NCI-H128 (cell line): ENCODE measurements at regions not wholly inside any gene's neighbourhood (a gene's known extent, or its start where the extent isn't known, plus 50 kb on each side); places are given as distances from the start of the nearest gene placed in this dataset.
A peak's percentile ranks its signal among the peaks of the same experiment; 100 is the strongest.
"Not testable (repeated sequence)": the region's sequence is repeated elsewhere in the genome, so short reads cannot be mapped to it uniquely, and the experiment has no call there.

ENCODE experiments used
- DNase-seq: peaks from one replicate; lab custom pipeline; 2025; ENCODE audit not compliant: unreplicated experiment; lab: John Stamatoyannopoulos, UW

- DNase-seq, result no peak
These were observed 106.3 kb upstream of the FOXA2 start for GRCh38 chr20:22690616-22691179.

GRCh38 chr20:22691369-22692118, 107.2 kb upstream of the FOXA2 start:
- peak; percentile 33 for DNase-seq

- no peak for DNase-seq
These were observed 107.7 kb upstream of the FOXA2 start for GRCh38 chr20:22692119-22692475.

GRCh38 chr20:22692620-22693019, 108.2 kb upstream of the FOXA2 start:
- not testable (repeated sequence) for DNase-seq

GRCh38 chr20:22696759-22697158, 112.4 kb upstream of the FOXA2 start:
- no peak for DNase-seq

- no peak for DNase-seq
These were observed 114.0 kb upstream of the FOXA2 start for GRCh38 chr20:22698259-22698842.

- no peak for DNase-seq
These were observed 115.0 kb upstream of the FOXA2 start for GRCh38 chr20:22699396-22699795.

GRCh38 chr20:22700367-22700766, 116.0 kb upstream of the FOXA2 start:
- peak; percentile 63 for DNase-seq

- no peak for DNase-seq
These were observed 117.4 kb upstream of the FOXA2 start for GRCh38 chr20:22701679-22702308.

- DNase-seq, result no peak
These were observed 119.5 kb upstream of the FOXA2 start for GRCh38 chr20:22703843-22704242.

GRCh38 chr20:22711971-22712755, 127.8 kb upstream of the FOXA2 start:
- no peak for DNase-seq

GRCh38 chr20:22716821-22717351, 132.5 kb upstream of the FOXA2 start:
- no peak for DNase-seq

GRCh38 chr20:22717466-22717865, 133.1 kb upstream of the FOXA2 start:
- DNase-seq, result no peak

GRCh38 chr20:22719167-22719591, 134.8 kb upstream of the FOXA2 start:
- DNase-seq, result no peak

GRCh38 chr20:22720206-22720605, 135.8 kb upstream of the FOXA2 start:
- peak; percentile 7 for DNase-seq

- DNase-seq, result no peak
These were observed 138.4 kb upstream of the FOXA2 start for GRCh38 chr20:22722811-22723210.

GRCh38 chr20:22723659-22724058, 139.3 kb upstream of the FOXA2 start:
- DNase-seq, result no peak

GRCh38 chr20:22728146-22728745, 143.9 kb upstream of the FOXA2 start:
- DNase-seq, result no peak

- DNase-seq, result no peak
These were observed 144.8 kb upstream of the FOXA2 start for GRCh38 chr20:22729180-22729579.

- no peak for DNase-seq
These were observed 145.4 kb upstream of the FOXA2 start for GRCh38 chr20:22729616-22730236.
